HG03457 (cell line): ENCODE measurements at regions not wholly inside any gene's neighbourhood (a gene's known extent, or its start where the extent isn't known, plus 50 kb on each side); places are given as distances from the start of the nearest gene placed in this dataset.
"Not testable (repeated sequence)": the region's sequence is repeated elsewhere in the genome, so short reads cannot be mapped to it uniquely, and the experiment has no call there.

Experiments
- ATAC-seq: cut with Tn5 transposase; IDR thresholded peaks from one replicate; pipeline ENCODE4 v1.9.1; 2021; ENCODE audit warnings: moderate number of reproducible peaks; ENCODE audit not compliant: unreplicated experiment

GRCh38 chr4:81790477-81790876 is 318.8 kb upstream of the RASGEF1B start:
- no peak for ATAC-seq

- no peak for ATAC-seq
Measured at GRCh38 chr4:81789741-81790399, 318.2 kb upstream of the RASGEF1B start.

GRCh38 chr4:81789158-81789557 is 317.5 kb upstream of the RASGEF1B start:
- no peak for ATAC-seq

DNA sequence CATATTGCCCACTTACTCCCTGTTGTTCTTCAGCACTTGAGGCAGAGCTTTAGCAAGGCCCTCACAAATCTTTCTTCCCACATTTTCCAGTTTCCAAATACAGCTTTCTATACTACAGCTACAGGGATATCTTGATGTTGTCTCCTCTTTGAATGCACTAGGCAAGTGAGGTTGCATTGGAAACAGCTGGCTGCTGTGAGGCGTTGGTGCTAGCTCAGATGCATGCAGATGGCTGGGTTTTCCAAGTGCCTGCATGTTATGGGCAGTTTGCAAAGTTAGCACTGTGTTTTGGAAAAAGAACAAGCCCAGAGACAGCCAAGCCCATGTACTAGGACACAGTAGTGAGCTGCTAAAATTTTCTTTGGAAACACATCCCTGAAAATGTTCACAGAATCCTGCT is 315.1 kb upstream of the RASGEF1B start:
- ATAC-seq: no peak

DNA sequence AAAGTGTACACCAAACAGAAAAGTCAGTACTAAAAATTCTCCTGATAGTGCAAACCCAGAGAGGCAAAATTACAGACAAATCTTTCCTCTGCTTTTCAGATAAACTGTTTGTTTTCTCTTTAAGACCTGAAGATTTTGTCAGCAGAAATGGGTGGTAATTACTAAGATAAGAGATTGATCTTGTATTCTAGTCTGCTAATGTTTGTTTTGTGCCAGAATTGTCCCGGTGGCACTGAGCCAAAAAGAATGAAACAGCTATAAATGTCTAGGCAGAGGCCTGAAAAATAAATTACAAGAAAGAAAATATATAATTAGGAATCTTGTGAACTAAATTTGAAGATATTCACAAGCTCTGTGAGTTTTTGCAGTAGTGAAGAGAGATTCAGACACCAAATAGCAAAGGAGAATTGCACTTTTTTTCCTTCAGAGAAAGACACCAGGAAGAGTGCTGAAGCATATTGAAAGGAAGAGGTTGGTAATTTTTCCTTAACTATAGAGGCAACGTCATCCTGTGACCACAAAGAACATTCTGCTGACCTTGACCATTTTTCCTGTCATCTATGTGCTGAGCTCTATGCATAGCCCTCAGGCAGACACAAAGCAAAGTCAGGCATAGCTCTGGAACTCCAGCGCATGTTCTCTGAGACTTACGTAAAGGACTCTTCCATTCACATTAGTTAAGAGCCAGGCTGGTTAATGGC is 314.5 kb upstream of the RASGEF1B start:
- no peak for ATAC-seq

DNA sequence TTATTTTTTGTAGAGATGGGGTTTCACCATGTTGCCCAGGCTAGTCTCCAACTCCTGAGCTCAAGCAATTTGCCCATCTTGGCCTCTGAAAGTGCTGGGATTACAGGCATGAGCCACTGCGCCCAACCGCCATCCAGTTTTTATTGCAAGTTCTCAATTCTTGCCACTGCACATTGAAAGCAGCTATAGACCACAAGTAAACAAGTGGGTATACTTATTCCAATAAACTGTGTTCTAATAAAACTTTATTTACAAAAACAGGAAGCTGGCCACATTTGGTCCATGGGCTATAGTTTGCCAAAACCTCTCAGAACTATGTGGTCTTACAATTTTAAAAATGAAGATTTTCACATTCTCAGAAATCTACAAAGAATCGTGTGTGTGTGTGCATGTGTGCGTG is 313.6 kb upstream of the RASGEF1B start:
- no peak for ATAC-seq

DNA sequence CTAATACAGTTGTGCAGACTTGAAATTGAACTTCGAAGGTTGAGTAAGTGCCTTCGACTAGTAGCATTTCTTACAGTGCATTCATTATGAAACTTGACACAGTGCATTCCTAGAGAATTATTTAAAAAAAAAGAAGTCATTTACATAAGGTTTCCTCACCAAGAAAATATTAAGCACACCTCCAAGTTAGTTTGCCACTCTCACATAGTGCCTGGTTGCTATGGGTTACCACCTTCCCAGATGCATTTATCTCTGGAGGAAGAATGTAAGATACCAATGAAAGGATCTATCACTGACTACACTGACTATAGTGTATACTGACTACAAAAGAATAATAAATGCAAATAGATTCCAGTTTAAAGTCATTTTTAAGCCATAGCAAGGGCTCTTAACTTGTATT is 311.9 kb upstream of the RASGEF1B start:
- no peak for ATAC-seq

GRCh38 chr4:81781799-81782198 is 310.1 kb upstream of the RASGEF1B start:
- no peak for ATAC-seq

DNA sequence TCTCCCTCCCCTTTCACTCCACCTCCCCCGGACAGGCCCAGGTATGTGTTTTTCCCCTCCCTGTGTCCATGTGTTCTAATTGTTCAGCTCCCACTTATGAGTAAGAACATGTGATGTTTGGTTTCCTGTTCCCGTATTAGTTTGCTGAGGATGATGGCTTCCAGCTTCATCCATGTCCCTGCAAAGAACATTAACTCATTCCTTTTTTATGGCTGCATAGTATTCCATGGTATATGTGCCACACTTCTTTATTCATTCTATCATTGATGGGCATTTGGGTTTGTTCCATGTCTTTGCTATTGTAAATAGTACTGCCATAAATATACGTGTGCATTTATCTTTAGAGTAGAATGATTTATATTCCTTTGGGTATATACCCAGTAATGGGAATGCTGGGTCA is 306.0 kb upstream of the RASGEF1B start:
- not testable (repeated sequence) for ATAC-seq

- ATAC-seq: no peak
Measured at GRCh38 chr4:81776794-81777193, 305.1 kb upstream of the RASGEF1B start.

DNA sequence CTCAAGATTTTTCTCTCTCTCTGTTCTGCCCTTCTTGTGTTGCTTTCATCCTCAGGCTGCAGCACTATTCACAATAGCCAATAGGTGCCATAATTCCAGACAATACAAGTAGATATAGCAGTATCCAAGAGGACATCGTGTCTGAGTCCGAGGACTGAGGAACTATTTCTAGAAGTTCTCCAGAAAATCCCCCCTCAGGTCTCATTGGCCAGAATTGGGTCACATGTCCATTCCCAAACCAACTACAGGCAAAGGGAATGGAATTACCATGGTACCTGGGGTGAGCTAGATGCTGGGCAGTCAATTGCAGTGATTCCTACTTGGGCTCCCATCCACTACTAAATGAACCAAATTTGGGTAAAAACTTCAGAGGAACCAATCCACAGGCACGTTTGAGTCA is 301.9 kb upstream of the RASGEF1B start:
- ATAC-seq: no peak

- no peak for ATAC-seq
Measured at GRCh38 chr4:81771721-81772120, 300.0 kb upstream of the RASGEF1B start.

DNA sequence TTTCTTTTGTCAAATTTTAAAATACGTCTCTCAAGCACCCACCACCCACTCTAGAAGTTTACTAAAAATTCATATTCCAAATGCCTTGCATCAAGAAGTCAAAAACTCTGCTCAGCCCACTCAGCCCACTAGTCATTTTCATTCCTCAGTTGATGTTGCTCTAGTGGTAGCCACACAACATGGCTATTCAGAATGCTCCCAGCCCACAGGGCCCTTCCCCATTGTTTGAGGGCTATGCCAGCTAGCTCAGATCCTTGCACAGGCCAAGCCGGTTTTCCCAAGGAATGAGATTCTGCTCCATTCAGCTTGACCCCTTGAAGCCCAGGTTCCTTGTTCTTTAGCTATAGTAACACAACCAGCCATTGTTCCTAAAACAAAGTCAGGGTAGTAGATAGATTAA is 297.5 kb upstream of the RASGEF1B start:
- no peak for ATAC-seq

DNA sequence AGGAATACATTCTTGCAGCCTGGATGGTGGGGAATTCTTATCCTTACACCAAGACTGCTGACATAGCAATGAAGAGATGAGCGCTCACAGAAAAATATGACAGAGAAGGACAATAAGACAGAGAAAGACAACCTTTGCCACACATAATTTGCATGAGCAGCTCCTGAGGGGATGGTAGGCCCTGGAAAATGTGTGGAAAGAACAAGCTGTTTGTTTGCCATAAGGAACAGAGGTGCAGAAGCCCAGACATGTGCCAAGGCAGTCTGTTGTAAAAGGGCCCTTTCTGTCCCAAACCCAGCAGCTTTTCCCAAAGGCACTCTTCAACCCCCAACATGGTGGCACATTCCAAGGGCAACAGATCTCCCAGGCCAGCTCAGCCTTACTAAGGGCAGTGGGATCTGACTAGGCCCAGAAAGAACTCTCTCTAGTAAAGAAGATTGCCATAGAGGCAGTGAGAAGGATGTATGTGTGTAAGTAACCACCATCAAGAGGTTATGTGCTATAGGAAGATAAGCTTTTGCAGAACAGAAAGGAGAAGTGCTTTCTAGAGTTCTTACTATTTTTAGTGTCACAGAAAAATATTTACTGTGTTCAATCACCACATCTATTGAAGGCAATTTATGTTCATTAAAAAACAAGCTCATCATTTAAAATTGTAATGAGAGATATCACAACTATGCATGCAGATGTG is 287.0 kb upstream of the RASGEF1B start:
- ATAC-seq: no peak

GRCh38 chr4:81757691-81758090 is 286.0 kb upstream of the RASGEF1B start:
- ATAC-seq: no peak

DNA sequence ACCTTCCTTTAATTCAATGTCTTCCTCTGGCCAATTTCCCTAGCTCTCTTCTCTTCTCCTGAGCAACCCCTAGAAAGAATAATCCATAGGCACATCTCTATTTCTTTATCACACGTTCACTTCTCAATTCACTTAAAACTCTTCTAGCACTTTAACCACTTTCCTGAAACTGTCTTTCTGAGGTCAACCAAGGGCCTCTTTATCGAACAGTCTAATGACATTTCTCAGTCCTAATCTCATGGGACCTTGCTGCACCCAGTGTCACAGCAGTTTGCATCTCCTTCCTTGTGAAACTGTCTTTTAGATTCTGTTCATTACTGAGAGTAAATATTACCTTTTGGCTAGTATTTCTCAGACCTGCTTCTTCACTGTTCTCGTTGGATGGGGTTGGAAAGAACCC is 285.3 kb upstream of the RASGEF1B start:
- ATAC-seq: peak; percentile 94

DNA sequence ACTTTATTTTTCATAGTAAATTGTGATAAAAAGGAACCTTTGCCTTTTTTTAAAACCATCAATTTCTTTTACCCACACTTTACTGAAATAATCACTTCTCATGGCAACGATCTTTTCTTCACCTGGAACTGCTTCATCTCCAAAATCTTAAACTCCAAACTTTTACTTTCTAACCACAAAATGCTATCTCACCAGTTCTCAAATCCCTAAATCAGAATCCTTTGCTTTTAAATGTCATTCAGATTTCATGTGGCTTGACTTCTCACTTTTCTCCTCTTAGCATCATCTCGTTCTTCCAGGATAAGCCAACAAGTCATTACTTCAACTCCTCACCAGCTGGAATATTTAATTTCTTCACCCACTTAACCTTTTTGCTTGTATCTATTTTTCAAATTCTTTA is 284.3 kb upstream of the RASGEF1B start:
- no peak for ATAC-seq

DNA sequence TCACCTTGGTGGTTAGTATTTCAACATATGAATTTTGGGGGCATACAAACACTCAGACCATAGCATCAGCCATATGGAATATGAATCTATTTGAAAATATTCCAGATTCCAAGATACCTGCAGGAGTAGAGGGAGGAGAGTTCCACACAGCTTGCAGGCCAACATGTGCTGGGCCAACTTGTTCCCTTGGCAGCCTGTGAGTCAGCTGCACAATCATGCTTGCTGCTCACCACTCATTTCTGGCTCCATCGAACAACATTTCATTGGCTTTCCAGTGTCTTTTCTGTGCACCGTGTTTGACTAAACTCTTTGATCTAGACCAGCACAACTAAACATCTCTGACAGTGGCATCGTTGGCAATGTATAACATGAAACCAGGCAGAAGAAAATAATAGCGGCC is 282.5 kb upstream of the RASGEF1B start:
- ATAC-seq: no peak

GRCh38 chr4:81751531-81752289 is 280.0 kb upstream of the RASGEF1B start:
- no peak for ATAC-seq

DNA sequence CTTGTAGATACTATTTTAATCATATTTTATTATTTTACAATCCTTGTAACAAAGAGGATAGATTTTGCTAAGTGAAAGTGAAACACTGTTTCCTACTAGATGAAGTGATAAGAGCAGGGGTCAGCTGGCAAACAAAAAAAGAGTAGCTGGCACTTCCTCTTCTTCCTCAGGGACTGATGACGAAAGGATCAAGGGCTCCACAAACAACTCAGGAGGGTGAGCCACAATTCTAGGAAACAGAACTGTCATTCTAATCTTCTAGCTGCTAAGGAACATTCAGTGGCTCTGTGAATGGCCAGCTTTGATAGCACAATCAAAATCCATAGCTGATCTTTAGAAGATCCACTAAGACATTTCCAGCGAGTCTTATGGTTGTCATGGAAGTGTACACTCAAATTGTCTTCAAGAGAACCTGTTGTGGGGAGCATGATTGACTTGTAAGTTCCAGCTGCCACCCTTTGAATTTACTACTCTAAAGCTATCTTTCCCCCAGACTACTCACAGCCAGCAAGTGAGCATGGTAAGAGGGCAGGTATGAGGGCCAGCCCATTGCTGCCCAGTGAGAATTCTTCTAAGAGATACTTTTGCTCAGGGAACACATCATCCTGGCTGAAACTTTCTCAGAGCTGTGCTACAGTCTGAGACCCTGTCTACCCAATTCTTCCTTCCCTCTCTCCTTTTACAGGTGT is 275.7 kb upstream of the RASGEF1B start:
- no peak for ATAC-seq

DNA sequence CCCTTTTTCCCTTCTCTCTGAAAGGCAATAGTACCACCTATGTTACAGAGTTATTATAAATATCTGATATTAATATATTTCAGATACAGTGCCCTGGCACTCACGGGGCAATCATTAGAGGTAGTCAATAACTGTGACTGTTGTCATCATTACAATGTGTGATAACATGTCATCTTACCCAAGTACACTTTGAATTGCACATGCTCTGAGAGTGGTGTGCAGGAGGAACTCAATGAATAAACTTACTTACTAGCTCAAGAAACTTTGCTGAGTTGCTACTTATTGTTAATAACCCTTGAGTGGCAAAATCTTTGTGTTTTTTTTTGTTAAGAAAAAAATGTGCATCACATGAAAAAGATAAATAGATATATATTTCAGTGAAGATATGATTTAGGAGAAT is 275.1 kb upstream of the RASGEF1B start:
- ATAC-seq: no peak
